NCI-H510A treated with DMSO at 0.1 percent for 48 hours (cell line): ENCODE measurements at regions not wholly inside any gene's neighbourhood (a gene's known extent, or its start where the extent isn't known, plus 50 kb on each side); places are given as distances from the start of the nearest gene placed in this dataset.

Source experiments
- DNase-seq: peaks from one replicate; lab custom pipeline; 2025; lab: John Stamatoyannopoulos, UW

DNA sequence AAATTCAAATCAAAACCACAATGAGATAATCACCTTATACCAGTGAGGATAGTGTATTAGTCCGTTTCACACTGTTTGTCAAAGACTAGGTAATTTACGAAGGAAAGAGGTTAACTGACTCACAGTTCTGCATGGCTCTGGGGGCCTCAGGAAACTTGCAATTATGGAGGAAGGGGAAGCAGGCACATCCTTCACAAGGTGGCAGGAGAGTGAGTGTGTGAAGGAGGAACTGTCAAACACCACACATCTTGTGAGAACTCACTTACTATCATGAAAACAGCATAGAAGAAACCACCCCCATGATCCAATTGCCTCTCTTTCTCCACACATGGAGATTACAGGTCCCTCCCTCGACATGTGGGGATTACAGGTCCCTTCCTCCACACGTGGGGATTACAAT is 54.7 kb upstream of the TRPC5 start:
- DNase-seq: no peak
